ENCODE measurements at regions not wholly inside any gene's neighbourhood (a gene's known extent, or its start where the extent isn't known, plus 50 kb on each side); places are given as distances from the start of the nearest gene placed in this dataset.

DNA sequence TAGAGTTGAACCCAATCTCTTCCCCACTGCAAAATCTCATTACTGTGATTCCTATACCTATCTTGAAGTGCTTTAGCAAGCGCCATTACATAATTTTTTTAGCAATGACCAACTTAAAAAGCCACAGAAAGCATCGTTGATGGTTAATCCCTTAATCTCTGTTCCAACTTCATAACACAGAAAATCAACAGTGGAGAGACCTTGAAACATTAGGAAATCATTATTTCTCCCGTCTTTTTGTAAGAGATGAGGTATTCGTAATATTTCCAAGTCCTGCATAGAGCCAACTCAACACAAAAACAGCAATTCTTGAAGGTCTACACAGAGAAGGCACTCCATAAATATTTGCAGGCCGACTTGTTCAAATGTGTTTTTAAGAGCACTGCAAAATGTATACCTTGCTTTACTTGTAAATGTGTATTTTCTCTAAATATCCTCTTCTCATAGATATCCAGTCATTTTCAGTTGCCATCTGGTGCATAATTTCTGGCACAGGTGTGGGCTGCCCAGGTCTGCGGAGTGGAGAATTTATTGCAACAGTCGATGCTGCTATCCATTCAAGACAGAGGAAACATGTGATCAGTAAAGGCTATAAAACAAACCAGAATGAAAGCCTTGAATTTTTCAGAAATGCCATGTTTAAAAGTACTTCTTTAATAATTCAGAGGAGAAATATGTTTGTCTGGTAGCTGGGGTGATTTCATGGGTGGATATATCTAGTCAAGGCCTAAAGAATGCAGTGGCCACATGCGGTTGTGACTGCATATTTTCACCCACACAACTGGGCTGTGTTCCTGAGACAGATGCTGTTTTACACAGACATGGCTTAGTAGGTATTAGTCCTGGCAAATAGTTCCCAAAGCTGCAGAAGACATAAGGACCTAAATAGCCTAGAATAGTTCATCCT lies 234.3 kb upstream of the STARD13 start:
- no peak for TF ChIP-seq POLR2A (IDR thresholded peaks at IDR 0.05; ENCODE audit: low read length)
- TF ChIP-seq GATA1 (IDR thresholded peaks at IDR 0.05; ENCODE audit: low read depth, low read length): no peak
